Loucy (cell line): ENCODE measurements at regions not wholly inside any gene's neighbourhood (a gene's known extent, or its start where the extent isn't known, plus 50 kb on each side); places are given as distances from the start of the nearest gene placed in this dataset.

Source experiments
- H2AFZ ChIP-seq: fragments of 200-600 bp; sonication (generic); 2 replicates; pipeline ENCODE4 v1.6.0; 2016; ENCODE audit warnings: antibody characterized with exemption, mild to moderate bottlenecking, low read length, moderate library complexity
- H3F3A ChIP-seq: fragments of 200-600 bp; 2 replicates; pipeline ENCODE4 v1.6.0; 2016; ENCODE audit warnings: antibody characterized with exemption, low read depth, mild to moderate bottlenecking
- H3K27me3 ChIP-seq: fragments of 200-600 bp; sonication (generic); 2 replicates; pipeline ENCODE4 v1.6.1; 2014; ENCODE audit warnings: low read length, mild to moderate bottlenecking; ENCODE audit not compliant: insufficient read depth, poor library complexity, severe bottlenecking
- H3K36me3 ChIP-seq: fragments of 200-600 bp; sonication (generic); 2 replicates; pipeline ENCODE4 v1.6.1; 2016; ENCODE audit warnings: low read length; ENCODE audit not compliant: insufficient read depth
- H3K4me1 ChIP-seq: fragments of 200-600 bp; sonication (generic); 2 replicates; pipeline ENCODE4 v1.5.1; 2014; ENCODE audit warnings: low read length, mild to moderate bottlenecking; ENCODE audit not compliant: insufficient read depth, poor library complexity, severe bottlenecking
- H3K4me2 ChIP-seq: fragments of 200-600 bp; sonication (generic); 2 replicates; pipeline ENCODE4 v1.6.0; 2014; ENCODE audit warnings: antibody characterized with exemption, low read length, low read depth, mild to moderate bottlenecking; ENCODE audit not compliant: poor library complexity, severe bottlenecking
- H3K4me3 ChIP-seq: fragments of 200-600 bp; sonication (generic); 2 replicates; pipeline ENCODE4 v1.5.1; 2014; ENCODE audit warnings: low read length, mild to moderate bottlenecking, mixed read lengths; ENCODE audit not compliant: poor library complexity, severe bottlenecking
- H3K79me2 ChIP-seq: fragments of 200-600 bp; sonication (generic); 2 replicates; pipeline ENCODE4 v1.6.1; 2014; ENCODE audit warnings: low read length; ENCODE audit not compliant: insufficient read depth
- H3K9ac ChIP-seq: fragments of 200-600 bp; sonication (generic); 2 replicates; pipeline ENCODE4 v1.6.0; 2014; ENCODE audit warnings: mild to moderate bottlenecking, low read depth, low read length, moderate library complexity; ENCODE audit not compliant: poor library complexity, severe bottlenecking
- H3K9me2 ChIP-seq: fragments of 200-600 bp; sonication (generic); replicated peaks from 2 replicates; pipeline ENCODE4 v1.6.1; 2016; ENCODE audit warnings: low read depth, low read length, mixed read lengths
- H3K9me3 ChIP-seq: fragments of 200-600 bp; sonication (generic); 2 replicates; pipeline ENCODE4 v1.6.1; 2014; ENCODE audit warnings: mild to moderate bottlenecking, antibody characterized with exemption, low read length, low read depth; ENCODE audit not compliant: insufficient read depth
- H4K20me1 ChIP-seq: fragments of 200-600 bp; sonication (generic); 2 replicates; pipeline ENCODE4 v1.6.0; 2014; ENCODE audit warnings: antibody characterized with exemption, low read length, mild to moderate bottlenecking; ENCODE audit not compliant: insufficient read depth, poor library complexity, severe bottlenecking
- EZH2phosphoT487 ChIP-seq: fragments of 200-600 bp; IDR thresholded peaks from 2 replicates; pipeline ENCODE4 v1.6.1; 2018; ENCODE audit warnings: antibody characterized with exemption, mild to moderate bottlenecking, moderate library complexity, borderline replicate concordance
- TF ChIP-seq, protein P1 (sequence below): fragments of 200-600 bp; sonication (generic); conservative IDR thresholded peaks from 2 replicates; pipeline ENCODE4 v1.5.1; 2014; ENCODE audit warnings: mild to moderate bottlenecking, antibody characterized with exemption, low read length

DNA sequence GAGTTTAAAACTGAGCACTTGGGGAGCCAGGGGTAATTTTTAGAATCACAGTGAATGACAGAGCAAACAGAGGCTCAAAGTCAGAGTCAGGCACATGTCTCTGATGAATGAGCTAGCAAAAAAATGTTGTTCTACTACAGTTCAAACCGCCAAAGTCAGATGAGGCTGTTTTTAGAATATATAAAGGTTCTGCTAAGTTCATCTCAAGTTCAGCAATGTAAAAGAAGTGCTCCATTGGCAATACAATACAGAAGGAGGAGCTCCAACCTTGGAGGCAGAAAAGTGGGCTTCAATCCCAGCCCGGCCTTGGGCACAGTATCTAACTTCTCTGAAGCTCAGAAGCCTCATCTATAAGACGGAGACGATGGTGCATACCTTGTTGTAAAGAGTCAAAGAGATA is 70.1 kb upstream of the IPO5 start:
- no peak for TF ChIP-seq EZH2phosphoT487
- TF ChIP-seq, protein P1, sequence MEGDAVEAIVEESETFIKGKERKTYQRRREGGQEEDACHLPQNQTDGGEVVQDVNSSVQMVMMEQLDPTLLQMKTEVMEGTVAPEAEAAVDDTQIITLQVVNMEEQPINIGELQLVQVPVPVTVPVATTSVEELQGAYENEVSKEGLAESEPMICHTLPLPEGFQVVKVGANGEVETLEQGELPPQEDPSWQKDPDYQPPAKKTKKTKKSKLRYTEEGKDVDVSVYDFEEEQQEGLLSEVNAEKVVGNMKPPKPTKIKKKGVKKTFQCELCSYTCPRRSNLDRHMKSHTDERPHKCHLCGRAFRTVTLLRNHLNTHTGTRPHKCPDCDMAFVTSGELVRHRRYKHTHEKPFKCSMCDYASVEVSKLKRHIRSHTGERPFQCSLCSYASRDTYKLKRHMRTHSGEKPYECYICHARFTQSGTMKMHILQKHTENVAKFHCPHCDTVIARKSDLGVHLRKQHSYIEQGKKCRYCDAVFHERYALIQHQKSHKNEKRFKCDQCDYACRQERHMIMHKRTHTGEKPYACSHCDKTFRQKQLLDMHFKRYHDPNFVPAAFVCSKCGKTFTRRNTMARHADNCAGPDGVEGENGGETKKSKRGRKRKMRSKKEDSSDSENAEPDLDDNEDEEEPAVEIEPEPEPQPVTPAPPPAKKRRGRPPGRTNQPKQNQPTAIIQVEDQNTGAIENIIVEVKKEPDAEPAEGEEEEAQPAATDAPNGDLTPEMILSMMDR = no peak
- H3K9me3 ChIP-seq = 0 out of 2 replicates have a peak, but pooled peaks cover 2% of the 10 kb centered on the region
- no peaks in the 10 kb centered on the region for H3F3A ChIP-seq
- H4K20me1 ChIP-seq = no peaks in the 10 kb centered on the region
- no peak overlapping the region for H3K4me2 ChIP-seq
- H3K79me2 ChIP-seq = no peaks in the 10 kb centered on the region
- no peaks in the 10 kb centered on the region for H3K27me3 ChIP-seq
- no peaks in the 10 kb centered on the region for H3K36me3 ChIP-seq
- H3K4me1 ChIP-seq = no peaks in the 10 kb centered on the region
- no peak overlapping the region for H2AFZ ChIP-seq
- no peak overlapping the region for H3K9ac ChIP-seq
- H3K9me2 ChIP-seq = no peaks in the 10 kb centered on the region
- H3K4me3 ChIP-seq = no peak overlapping the region

DNA sequence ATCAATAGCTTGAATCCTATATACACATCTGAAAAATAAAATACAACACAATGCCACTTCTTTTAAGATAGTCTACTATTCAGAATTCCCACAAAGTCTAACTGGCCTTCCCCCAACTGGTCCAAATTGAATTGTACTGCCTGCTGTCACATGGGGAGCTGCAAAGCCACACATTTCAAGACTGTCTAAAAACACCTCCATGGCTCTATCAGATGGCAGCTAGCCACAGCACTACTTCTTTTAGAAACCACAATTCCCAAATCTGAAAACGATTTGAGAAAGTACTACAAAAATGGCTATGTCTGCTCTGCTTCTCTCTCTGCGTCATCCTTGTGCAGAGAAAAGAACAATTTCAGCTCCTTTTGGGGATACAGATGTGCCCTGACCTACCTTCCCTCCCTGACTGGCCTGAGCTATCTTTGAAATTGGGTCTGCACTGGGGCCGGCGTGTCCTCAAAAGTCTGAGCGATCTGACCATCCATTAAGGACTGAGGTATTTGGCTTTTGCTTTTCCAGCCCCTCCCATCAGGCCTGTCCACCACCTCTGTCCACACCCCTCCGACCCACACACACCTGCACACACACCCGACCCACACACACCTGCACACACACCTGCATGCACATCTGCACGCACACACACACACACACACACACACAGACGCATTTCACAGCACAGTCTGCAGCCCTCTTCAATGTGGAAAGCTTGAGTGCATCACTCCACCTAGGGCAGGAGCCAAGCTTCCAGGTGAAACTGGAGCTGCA is 68.6 kb upstream of the IPO5 start:
- no peak overlapping the region for H3K9ac ChIP-seq
- no peaks in the 10 kb centered on the region for H3K36me3 ChIP-seq
- no peaks in the 10 kb centered on the region for H3K79me2 ChIP-seq
- no peaks in the 10 kb centered on the region for H3F3A ChIP-seq
- no peaks in the 10 kb centered on the region for H4K20me1 ChIP-seq
- no peak overlapping the region for H3K4me2 ChIP-seq
- H3K4me3 ChIP-seq = no peak overlapping the region
- TF ChIP-seq, protein P1 = no peak
- no peak for TF ChIP-seq EZH2phosphoT487
- no peaks in the 10 kb centered on the region for H3K27me3 ChIP-seq
- H3K9me2 ChIP-seq = no peaks in the 10 kb centered on the region
- no peaks in the 10 kb centered on the region for H3K4me1 ChIP-seq
- H3K9me3 ChIP-seq = 0 out of 2 replicates have a peak, but pooled peaks cover 2% of the 10 kb centered on the region
- no peak overlapping the region for H2AFZ ChIP-seq

DNA sequence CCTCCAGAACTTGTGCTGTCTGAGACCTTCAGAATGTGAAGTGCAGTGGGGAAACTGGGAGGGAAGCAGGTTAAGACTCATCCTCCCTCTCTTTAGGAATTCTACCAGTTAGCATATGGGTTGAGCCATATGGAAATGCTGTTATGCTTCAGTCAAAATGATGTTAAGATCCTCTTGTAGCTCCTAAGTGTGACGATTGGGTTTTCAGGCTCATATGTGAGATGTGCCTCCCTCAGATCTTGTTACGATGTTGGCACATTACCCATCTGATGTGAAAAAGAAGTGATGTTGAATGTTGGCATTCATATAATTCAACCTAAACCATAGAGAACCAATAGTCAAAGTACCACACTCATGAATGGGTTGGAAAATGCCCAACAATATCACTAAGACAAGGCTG is 67.8 kb upstream of the IPO5 start:
- Histone ChIP-seq H3K4me1 (no peaks in the 10 kb centered on the region), H3K27me3 (no peaks in the 10 kb centered on the region), H3K9ac (no peak overlapping the region), H4K20me1 (no peaks in the 10 kb centered on the region), H3K4me3 (no peak overlapping the region), H3K4me2 (no peak overlapping the region), H2AFZ (no peak overlapping the region), H3K9me3 (0 out of 2 replicates have a peak, but pooled peaks cover 2% of the 10 kb centered on the region), H3K79me2 (no peaks in the 10 kb centered on the region), H3K36me3 (no peaks in the 10 kb centered on the region), H3F3A (no peaks in the 10 kb centered on the region), H3K9me2 (no peaks in the 10 kb centered on the region)
- TF ChIP-seq, protein P1 = no peak
- no peak for TF ChIP-seq EZH2phosphoT487
